SK-N-SH treated with all-trans-retinoic acid at 6 μM for 48 hours (cell line): ENCODE measurements at regions not wholly inside any gene's neighbourhood (a gene's known extent, or its start where the extent isn't known, plus 50 kb on each side); places are given as distances from the start of the nearest gene placed in this dataset.

Experiments used
- ATAC-seq: fragments of 200-7000 bp; cut with Tn5 transposase; 3 replicates; pipeline ENCODE4 v1.9.1; 2020; ENCODE audit warnings: mild to moderate bottlenecking, moderate library complexity
- ARNTL ChIP-seq: fragments of 450-650 bp; formaldehyde crosslinking; IDR thresholded peaks from 2 replicates; pipeline ENCODE4 v1.5.0; 2020; ENCODE audit warnings: low read depth, mild to moderate bottlenecking, moderate library complexity, borderline replicate concordance
- BACH2 ChIP-seq: fragments of 250-450 bp; sonication (Bioruptor Pico); IDR thresholded peaks from 2 replicates; pipeline ENCODE4 v1.9.0; 2021; ENCODE audit warnings: mild to moderate bottlenecking, borderline replicate concordance
- CSDC2 ChIP-seq: fragments of 250-450 bp; sonication (Bioruptor Pico); IDR thresholded peaks from 2 replicates; pipeline ENCODE4 v1.5.0; 2020; ENCODE audit warnings: mild to moderate bottlenecking, moderate library complexity
- GLIS3 ChIP-seq: fragments of 250-450 bp; sonication (Bioruptor Pico); IDR thresholded peaks from 2 replicates; pipeline ENCODE4 v1.5.0; 2020; ENCODE audit warnings: mild to moderate bottlenecking, moderate library complexity
- ISL1 ChIP-seq: fragments of 250-450 bp; sonication (Bioruptor Pico); IDR thresholded peaks from 2 replicates; pipeline ENCODE4 v2.1.2; 2022; ENCODE audit warnings: mild to moderate bottlenecking, moderate library complexity
- OSR1 ChIP-seq: fragments of 250-450 bp; sonication (Bioruptor Pico); IDR thresholded peaks from 2 replicates; pipeline ENCODE4 v1.8.0; 2022; ENCODE audit warnings: moderate library complexity, mild to moderate bottlenecking, inconsistent platforms
- PPARA ChIP-seq: fragments of 250-450 bp; sonication (Bioruptor Pico); IDR thresholded peaks from 2 replicates; pipeline ENCODE4 v1.5.0; 2020; ENCODE audit warnings: mild to moderate bottlenecking, borderline replicate concordance
- RARB ChIP-seq: fragments of 250-450 bp; sonication (Bioruptor Pico); IDR thresholded peaks from 2 replicates; pipeline ENCODE4 v1.8.0; 2021; ENCODE audit warnings: mild to moderate bottlenecking, moderate library complexity
- SNAI2 ChIP-seq: fragments of 250-450 bp; sonication (Bioruptor Pico); IDR thresholded peaks from 2 replicates; pipeline ENCODE4 v1.5.0; 2020; ENCODE audit warnings: mild to moderate bottlenecking, moderate library complexity
- TCF4 ChIP-seq: fragments of 250-450 bp; sonication (Bioruptor Pico); IDR thresholded peaks from 2 replicates; pipeline ENCODE4 v1.8.0; 2021; ENCODE audit warnings: mild to moderate bottlenecking, moderate library complexity, borderline replicate concordance
- TOX ChIP-seq: fragments of 250-450 bp; sonication (Bioruptor Pico); IDR thresholded peaks from 2 replicates; pipeline ENCODE4 v1.8.0; 2021; ENCODE audit warnings: mild to moderate bottlenecking, moderate library complexity, borderline replicate concordance
- TSHZ2 ChIP-seq: fragments of 250-450 bp; sonication (Bioruptor Pico); IDR thresholded peaks from 2 replicates; pipeline ENCODE4 v1.5.0; 2020; ENCODE audit warnings: mild to moderate bottlenecking, moderate library complexity
- ZC3H10 ChIP-seq: fragments of 250-450 bp; sonication (Bioruptor Pico); IDR thresholded peaks from 2 replicates; pipeline ENCODE4 v1.5.1; 2021; ENCODE audit warnings: mild to moderate bottlenecking, moderate library complexity
- ZFP3 ChIP-seq: fragments of 250-450 bp; sonication (Bioruptor Pico); IDR thresholded peaks from 2 replicates; pipeline ENCODE4 v1.5.0; 2020; ENCODE audit warnings: mild to moderate bottlenecking, moderate library complexity
- ZFP30 ChIP-seq: fragments of 450-650 bp; formaldehyde crosslinking; IDR thresholded peaks from 2 replicates; pipeline ENCODE4 v1.5.0; 2022; ENCODE audit warnings: mild to moderate bottlenecking, moderate library complexity
- ZNF565 ChIP-seq: fragments of 450-650 bp; formaldehyde crosslinking; conservative IDR thresholded peaks from 2 replicates; pipeline ENCODE4 v1.5.0; 2020; ENCODE audit warnings: low read depth, mild to moderate bottlenecking, moderate library complexity
- ZNF70 ChIP-seq: fragments of 450-650 bp; formaldehyde crosslinking; IDR thresholded peaks from 2 replicates; pipeline ENCODE4 v1.5.0; 2020; ENCODE audit warnings: mild to moderate bottlenecking, moderate library complexity
- ZNF8 ChIP-seq: fragments of 450-650 bp; formaldehyde crosslinking; IDR thresholded peaks from 2 replicates; pipeline ENCODE4 v1.5.0; 2020; ENCODE audit warnings: mild to moderate bottlenecking, moderate library complexity
- TF ChIP-seq, protein P1 (sequence below): fragments of 250-450 bp; sonication (Bioruptor Pico); IDR thresholded peaks from 2 replicates; pipeline ENCODE4 v1.8.0; 2020; ENCODE audit warnings: mild to moderate bottlenecking, moderate library complexity, borderline replicate concordance
- TF ChIP-seq, protein P2 (sequence below): fragments of 250-450 bp; sonication (Bioruptor Pico); IDR thresholded peaks from 2 replicates; pipeline ENCODE4 v1.5.1; 2020; ENCODE audit warnings: low read depth, mild to moderate bottlenecking, moderate library complexity
- TF ChIP-seq, protein P3 (sequence below): fragments of 250-450 bp; sonication (Bioruptor Pico); IDR thresholded peaks from 2 replicates; pipeline ENCODE4 v1.5.1; 2021; ENCODE audit warnings: mild to moderate bottlenecking, moderate library complexity

DNA sequence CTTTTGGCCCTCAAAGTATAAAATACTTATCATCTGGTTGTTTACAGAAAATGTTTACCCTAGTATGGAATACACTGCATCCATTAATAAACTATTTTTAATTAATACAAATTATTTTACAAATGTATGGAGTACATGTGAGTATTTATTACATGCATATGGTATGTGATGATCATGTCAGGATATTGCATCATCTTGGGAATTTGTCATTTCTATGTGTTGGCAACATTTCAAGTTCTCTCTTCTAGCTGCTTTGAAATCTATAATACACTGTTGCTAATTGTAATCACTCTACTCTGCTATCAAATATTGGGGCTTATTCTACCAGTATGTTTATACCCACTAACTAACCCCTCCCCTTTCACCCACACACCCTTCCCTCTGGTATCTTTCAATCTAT, 103.9 kb upstream of the THSD7A start:
- no peak for TF ChIP-seq ARNTL (CRISPR knock-in tag)
- no peak for TF ChIP-seq CSDC2 (CRISPR knock-in tag)
- TF ChIP-seq ZNF8 (CRISPR knock-in tag), result no peak
- no peak for TF ChIP-seq ZNF70
- no peak for TF ChIP-seq TSHZ2 (CRISPR knock-in tag)
- no peak for TF ChIP-seq BACH2 (CRISPR knock-in tag)
- no peak for TF ChIP-seq TCF4 (CRISPR knock-in tag)
- TF ChIP-seq, protein P1, sequence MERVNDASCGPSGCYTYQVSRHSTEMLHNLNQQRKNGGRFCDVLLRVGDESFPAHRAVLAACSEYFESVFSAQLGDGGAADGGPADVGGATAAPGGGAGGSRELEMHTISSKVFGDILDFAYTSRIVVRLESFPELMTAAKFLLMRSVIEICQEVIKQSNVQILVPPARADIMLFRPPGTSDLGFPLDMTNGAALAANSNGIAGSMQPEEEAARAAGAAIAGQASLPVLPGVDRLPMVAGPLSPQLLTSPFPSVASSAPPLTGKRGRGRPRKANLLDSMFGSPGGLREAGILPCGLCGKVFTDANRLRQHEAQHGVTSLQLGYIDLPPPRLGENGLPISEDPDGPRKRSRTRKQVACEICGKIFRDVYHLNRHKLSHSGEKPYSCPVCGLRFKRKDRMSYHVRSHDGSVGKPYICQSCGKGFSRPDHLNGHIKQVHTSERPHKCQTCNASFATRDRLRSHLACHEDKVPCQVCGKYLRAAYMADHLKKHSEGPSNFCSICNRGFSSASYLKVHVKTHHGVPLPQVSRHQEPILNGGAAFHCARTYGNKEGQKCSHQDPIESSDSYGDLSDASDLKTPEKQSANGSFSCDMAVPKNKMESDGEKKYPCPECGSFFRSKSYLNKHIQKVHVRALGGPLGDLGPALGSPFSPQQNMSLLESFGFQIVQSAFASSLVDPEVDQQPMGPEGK (CRISPR knock-in tag), result no peak
- TF ChIP-seq, protein P2, sequence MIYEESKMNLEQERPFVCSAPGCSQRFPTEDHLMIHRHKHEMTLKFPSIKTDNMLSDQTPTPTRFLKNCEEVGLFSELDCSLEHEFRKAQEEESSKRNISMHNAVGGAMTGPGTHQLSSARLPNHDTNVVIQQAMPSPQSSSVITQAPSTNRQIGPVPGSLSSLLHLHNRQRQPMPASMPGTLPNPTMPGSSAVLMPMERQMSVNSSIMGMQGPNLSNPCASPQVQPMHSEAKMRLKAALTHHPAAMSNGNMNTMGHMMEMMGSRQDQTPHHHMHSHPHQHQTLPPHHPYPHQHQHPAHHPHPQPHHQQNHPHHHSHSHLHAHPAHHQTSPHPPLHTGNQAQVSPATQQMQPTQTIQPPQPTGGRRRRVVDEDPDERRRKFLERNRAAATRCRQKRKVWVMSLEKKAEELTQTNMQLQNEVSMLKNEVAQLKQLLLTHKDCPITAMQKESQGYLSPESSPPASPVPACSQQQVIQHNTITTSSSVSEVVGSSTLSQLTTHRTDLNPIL, result no peak
- no peak for TF ChIP-seq ZFP3
- no peak for TF ChIP-seq OSR1 (CRISPR knock-in tag)
- no peak for TF ChIP-seq SNAI2 (CRISPR knock-in tag)
- TF ChIP-seq, protein P3, sequence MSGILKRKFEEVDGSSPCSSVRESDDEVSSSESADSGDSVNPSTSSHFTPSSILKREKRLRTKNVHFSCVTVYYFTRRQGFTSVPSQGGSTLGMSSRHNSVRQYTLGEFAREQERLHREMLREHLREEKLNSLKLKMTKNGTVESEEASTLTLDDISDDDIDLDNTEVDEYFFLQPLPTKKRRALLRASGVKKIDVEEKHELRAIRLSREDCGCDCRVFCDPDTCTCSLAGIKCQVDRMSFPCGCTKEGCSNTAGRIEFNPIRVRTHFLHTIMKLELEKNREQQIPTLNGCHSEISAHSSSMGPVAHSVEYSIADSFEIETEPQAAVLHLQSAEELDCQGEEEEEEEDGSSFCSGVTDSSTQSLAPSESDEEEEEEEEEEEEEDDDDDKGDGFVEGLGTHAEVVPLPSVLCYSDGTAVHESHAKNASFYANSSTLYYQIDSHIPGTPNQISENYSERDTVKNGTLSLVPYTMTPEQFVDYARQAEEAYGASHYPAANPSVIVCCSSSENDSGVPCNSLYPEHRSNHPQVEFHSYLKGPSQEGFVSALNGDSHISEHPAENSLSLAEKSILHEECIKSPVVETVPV, result no peak
- TF ChIP-seq PPARA, result no peak
- no peak for TF ChIP-seq ZFP30
- no peak for TF ChIP-seq ISL1 (CRISPR knock-in tag)
- no peak for TF ChIP-seq TOX (CRISPR knock-in tag)
- no peak for TF ChIP-seq ZNF565 (CRISPR knock-in tag)
- no peak for TF ChIP-seq RARB (CRISPR knock-in tag)
- no peak for ATAC-seq

GRCh38 chr7:11946794-11947193, 114.8 kb upstream of the THSD7A start:
- no peak for ATAC-seq
- TF ChIP-seq ZC3H10 (CRISPR knock-in tag), result no peak
- no peak for TF ChIP-seq PPARA
- TF ChIP-seq ZFP3, result no peak
- no peak for TF ChIP-seq CSDC2 (CRISPR knock-in tag)
- TF ChIP-seq, protein P3, result no peak
- no peak for TF ChIP-seq BACH2 (CRISPR knock-in tag)
- no peak for TF ChIP-seq ZNF565 (CRISPR knock-in tag)
- TF ChIP-seq TCF4 (CRISPR knock-in tag), result no peak
- no peak for TF ChIP-seq ISL1 (CRISPR knock-in tag)

DNA sequence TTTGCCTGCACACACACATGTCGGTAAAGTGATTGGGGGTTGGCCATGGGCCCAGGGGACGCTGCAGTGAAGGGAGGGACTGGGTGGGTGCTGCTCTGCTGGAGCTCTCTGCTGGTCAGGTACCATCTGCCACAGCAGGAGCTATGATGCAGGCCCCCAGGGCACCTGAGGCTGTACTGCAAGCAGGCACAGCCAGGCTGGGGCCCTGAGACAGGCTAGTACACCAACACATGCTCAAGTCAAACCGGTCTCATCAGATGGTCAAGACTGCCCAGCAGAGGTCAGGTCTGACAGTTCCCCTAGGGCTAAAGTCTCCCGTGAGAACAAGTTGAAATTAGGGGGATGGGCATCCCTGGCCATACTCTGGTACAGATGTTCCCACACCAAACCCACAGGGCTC, 118.3 kb upstream of the THSD7A start:
- TF ChIP-seq GLIS3 (CRISPR knock-in tag), result no peak
- no peak for TF ChIP-seq SNAI2 (CRISPR knock-in tag)
- TF ChIP-seq ZC3H10 (CRISPR knock-in tag), result no peak
- no peak for TF ChIP-seq TCF4 (CRISPR knock-in tag)
- TF ChIP-seq, protein P2, result no peak
- no peak for TF ChIP-seq OSR1 (CRISPR knock-in tag)
- no peak for TF ChIP-seq ZFP30
- TF ChIP-seq TOX (CRISPR knock-in tag), result no peak
- TF ChIP-seq RARB (CRISPR knock-in tag), result no peak
- no peak for TF ChIP-seq CSDC2 (CRISPR knock-in tag)
- TF ChIP-seq ZFP3, result no peak
- no peak for TF ChIP-seq ISL1 (CRISPR knock-in tag)
- TF ChIP-seq, all 23 proteins: peak for 0
- no peak for ATAC-seq
